ENCODE measurements at regions not wholly inside any gene's neighbourhood (a gene's known extent, or its start where the extent isn't known, plus 50 kb on each side); places are given as distances from the start of the nearest gene placed in this dataset.

DNA sequence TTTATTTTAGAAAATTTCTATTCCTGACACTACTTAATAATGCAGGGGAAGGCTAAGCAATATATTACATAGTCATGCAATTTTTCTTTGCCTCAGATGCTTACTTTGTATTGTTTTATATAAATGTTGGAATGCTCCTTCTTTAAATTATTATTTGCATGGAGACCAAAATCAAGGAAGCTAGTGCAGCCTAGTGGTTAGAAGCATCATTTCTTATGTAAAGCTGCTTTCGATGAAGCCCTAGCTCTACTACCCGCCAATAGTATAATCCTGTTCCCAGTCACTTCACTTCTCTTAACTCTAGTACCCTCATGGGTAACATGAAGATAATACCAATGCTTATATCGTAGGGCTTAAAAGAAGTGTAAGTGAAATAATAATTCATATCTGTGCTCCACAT lies 198.9 kb downstream of the LRATD1 start:
- H3K4me3 ChIP-seq (ENCODE audit: low read depth, low read length): no peak overlapping the region
- no peak for DNase-seq (ENCODE audit: low read depth)
- TF ChIP-seq, protein P1, sequence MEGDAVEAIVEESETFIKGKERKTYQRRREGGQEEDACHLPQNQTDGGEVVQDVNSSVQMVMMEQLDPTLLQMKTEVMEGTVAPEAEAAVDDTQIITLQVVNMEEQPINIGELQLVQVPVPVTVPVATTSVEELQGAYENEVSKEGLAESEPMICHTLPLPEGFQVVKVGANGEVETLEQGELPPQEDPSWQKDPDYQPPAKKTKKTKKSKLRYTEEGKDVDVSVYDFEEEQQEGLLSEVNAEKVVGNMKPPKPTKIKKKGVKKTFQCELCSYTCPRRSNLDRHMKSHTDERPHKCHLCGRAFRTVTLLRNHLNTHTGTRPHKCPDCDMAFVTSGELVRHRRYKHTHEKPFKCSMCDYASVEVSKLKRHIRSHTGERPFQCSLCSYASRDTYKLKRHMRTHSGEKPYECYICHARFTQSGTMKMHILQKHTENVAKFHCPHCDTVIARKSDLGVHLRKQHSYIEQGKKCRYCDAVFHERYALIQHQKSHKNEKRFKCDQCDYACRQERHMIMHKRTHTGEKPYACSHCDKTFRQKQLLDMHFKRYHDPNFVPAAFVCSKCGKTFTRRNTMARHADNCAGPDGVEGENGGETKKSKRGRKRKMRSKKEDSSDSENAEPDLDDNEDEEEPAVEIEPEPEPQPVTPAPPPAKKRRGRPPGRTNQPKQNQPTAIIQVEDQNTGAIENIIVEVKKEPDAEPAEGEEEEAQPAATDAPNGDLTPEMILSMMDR (conservative IDR thresholded peaks at IDR 0.05; ENCODE audit: low read depth, low read length): peak; percentile 52

DNA sequence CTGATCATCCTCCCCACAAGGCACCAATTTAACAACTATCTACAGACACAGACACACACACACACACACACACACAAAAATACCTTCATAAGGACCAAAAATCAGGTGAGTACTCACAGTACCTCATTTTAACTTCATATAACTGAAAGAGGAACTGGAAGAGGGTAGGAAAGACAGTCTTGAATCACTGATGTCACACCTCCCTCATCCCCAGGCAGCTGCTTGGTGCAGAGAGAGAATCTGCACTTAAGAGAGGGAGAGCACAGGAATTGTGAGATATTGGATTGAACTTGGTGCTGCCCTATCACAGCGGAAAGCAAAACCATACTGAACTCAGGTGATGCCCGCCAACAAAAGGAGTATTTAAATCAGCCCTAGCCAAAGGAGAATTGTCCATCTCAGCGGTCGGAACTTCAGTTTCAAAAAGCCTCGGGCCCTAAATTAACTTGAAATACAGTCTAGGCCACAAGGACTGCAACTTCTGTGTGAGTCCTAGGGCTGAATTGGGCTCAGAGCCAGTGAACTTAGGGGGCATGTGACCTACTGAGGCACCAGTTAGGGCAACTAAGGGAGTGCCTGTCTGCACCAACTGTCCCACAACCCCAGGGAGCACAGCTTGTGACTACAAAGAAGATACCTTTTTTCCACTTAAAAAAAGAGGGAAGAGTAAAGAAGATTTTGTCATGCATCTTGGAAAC lies 211.1 kb downstream of the LRATD1 start:
- DNase-seq (ENCODE audit: low read depth): no peak
- TF ChIP-seq, protein P1 (conservative IDR thresholded peaks at IDR 0.05; ENCODE audit: low read depth, low read length): no peak
- H3K4me3 ChIP-seq (ENCODE audit: low read depth, low read length): no peak overlapping the region

GRCh38 chr2:14855751-14856150 lies 223.2 kb downstream of the LRATD1 start:
- no peak for DNase-seq (ENCODE audit: low read depth)
- TF ChIP-seq, protein P1 (conservative IDR thresholded peaks at IDR 0.05; ENCODE audit: low read depth, low read length): no peak
- no peak overlapping the region for H3K4me3 ChIP-seq (ENCODE audit: low read depth, low read length)

DNA sequence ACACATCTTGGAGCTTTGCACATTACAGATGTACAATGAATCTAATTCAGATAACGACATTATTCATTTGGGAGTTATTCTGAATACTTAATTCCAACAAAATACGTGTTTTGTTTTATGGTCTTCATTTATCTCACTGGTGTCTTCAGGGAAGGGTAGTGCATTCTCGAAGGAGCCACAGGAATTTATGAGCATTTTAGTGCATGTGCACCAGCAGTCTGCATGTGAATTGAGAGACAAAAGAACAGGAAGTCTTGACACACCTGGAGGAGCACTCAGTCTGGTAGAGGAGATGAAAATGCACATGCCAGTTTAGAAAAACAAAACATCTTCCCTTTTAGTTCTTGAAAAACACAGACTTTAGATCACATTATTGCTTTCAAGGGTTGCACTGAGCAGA lies 228.7 kb downstream of the LRATD1 start:
- H3K4me3 ChIP-seq (ENCODE audit: low read depth, low read length): no peak overlapping the region
- DNase-seq (ENCODE audit: low read depth): no peak
- TF ChIP-seq, protein P1 (conservative IDR thresholded peaks at IDR 0.05; ENCODE audit: low read depth, low read length): no peak

- no peak overlapping the region for H3K4me3 ChIP-seq (ENCODE audit: low read depth, low read length)
- DNase-seq (ENCODE audit: low read depth): no peak
- TF ChIP-seq, protein P1 (conservative IDR thresholded peaks at IDR 0.05; ENCODE audit: low read depth, low read length): no peak
Observed at GRCh38 chr2:14866736-14867352, 234.3 kb downstream of the LRATD1 start.

DNA sequence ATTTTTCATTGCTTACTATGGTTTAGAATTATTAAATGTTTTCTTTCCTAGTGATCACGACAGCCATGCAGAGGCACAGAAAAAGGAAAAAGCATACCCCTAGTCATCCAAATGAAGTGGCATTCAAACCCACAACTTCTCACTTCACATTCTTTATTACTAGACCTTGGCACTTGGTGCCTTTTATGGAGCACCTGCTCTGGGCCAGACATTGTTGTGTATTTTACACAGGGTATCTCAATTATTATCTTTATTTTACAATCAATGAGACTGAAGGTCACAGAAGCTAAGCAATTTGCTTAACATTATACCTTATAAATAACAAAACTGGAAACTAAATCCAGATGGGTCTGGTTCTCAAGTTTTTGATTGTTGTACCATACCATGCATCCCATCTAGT lies 235.3 kb downstream of the LRATD1 start:
- TF ChIP-seq, protein P1 (conservative IDR thresholded peaks at IDR 0.05; ENCODE audit: low read depth, low read length): no peak
- DNase-seq (ENCODE audit: low read depth): no peak
- H3K4me3 ChIP-seq (ENCODE audit: low read depth, low read length): no peak overlapping the region

Measured in epithelial cell of proximal tubule (primary cell).